Endothelial cell of umbilical vein (primary cell): ENCODE measurements at regions not wholly inside any gene's neighbourhood (a gene's known extent, or its start where the extent isn't known, plus 50 kb on each side); places are given as distances from the start of the nearest gene placed in this dataset.

Source experiments
- BruUV-seq: library from RNA; stranded (reverse); fragments of 400-500 nt; replicated peaks from 2 replicates; lab custom pipeline; 2021; lab: Mats Ljungman, UMichigan
- CTCF ChIA-PET: fragments of 300-600, 350-600 bp; sonication (Branson Sonifier 250); formaldehyde crosslinking; loops from one replicate; lab custom pipeline; 2021; ENCODE audit warnings: antibody characterized with exemption, inconsistent platforms; lab: Charles Lee
- POLR2A ChIA-PET: fragments of 300-600, 350-600 bp; sonication (Branson Sonifier 250); formaldehyde crosslinking; loops from one replicate; lab custom pipeline; 2021; ENCODE audit warnings: antibody characterized with exemption, inconsistent platforms; lab: Charles Lee
- DNase-seq: peaks from one replicate; pipeline ENCODE4 v3.0.0-alpha.2; 2011; ENCODE audit warnings: low read depth, low spot score
- FAIRE-seq: peaks from 2 replicates; lab custom pipeline; 2011; peaks lifted over from hg19 to GRCh38; lab: Jason Lieb, UNC
- H2AFZ ChIP-seq: 2 replicates; pipeline ENCODE4 v1.6.0; 2012; ENCODE audit warnings: low read depth, low read length, control low read depth, inconsistent platforms
- H3K27ac ChIP-seq: 2 replicates; pipeline ENCODE4 v1.5.1; 2011; ENCODE audit warnings: low read depth, mild to moderate bottlenecking, control low read depth, low read length, moderate library complexity; ENCODE audit not compliant: insufficient read depth
- H3K27me3 ChIP-seq, 2 experiments: 2 replicates each; pipeline versions ENCODE4 v1.6.0 to v1.6.1; 2011; ENCODE audit warnings: low read length in 2 of 2, mixed read lengths in 1 of 2; ENCODE audit not compliant: control insufficient read depth in 2 of 2, insufficient read depth in 2 of 2
- H3K36me3 ChIP-seq, 2 experiments: 2 replicates in 1 of 2; 3 replicates in 1 of 2; pipeline ENCODE4 v1.5.1; 2011; ENCODE audit warnings: low read length in 2 of 2, mild to moderate bottlenecking in 1 of 2, moderate library complexity in 1 of 2; ENCODE audit not compliant: control insufficient read depth in 2 of 2, insufficient read depth in 2 of 2; ENCODE audit errors: extremely low read depth in 1 of 2
- H3K4me1 ChIP-seq: 3 replicates; pipeline ENCODE4 v1.5.1; 2011; ENCODE audit warnings: mild to moderate bottlenecking, low read length; ENCODE audit not compliant: control insufficient read depth, insufficient read depth; ENCODE audit errors: extremely low read depth
- H3K4me2 ChIP-seq: 2 replicates; pipeline ENCODE4 v1.6.1; 2011; ENCODE audit warnings: low read length, control low read depth, mixed read lengths; ENCODE audit not compliant: insufficient read depth
- H3K4me3 ChIP-seq, 3 experiments: fragments of 200-600 bp in 1 of 3; sonication (generic), shearing (Covaris generic) in 1 of 3; replicated peaks in 1 of 3; 2 replicates each; pipeline ENCODE4 v1.5.1; 2011 to 2016; ENCODE audit warnings: control low read depth in 3 of 3, low read length in 3 of 3, mild to moderate bottlenecking in 2 of 3, inconsistent platforms in 1 of 3, low read depth in 1 of 3, moderate library complexity in 1 of 3; ENCODE audit not compliant: insufficient read depth in 1 of 3
- H3K79me2 ChIP-seq: 2 replicates; pipeline ENCODE4 v1.6.0; 2012; ENCODE audit warnings: low read length, inconsistent platforms; ENCODE audit not compliant: control insufficient read depth, insufficient read depth
- H3K9ac ChIP-seq: replicated peaks from 2 replicates; pipeline ENCODE3; 2011; ENCODE audit warnings: low read length, control low read depth; ENCODE audit not compliant: insufficient read depth; ENCODE audit errors: extremely low read depth
- H3K9me1 ChIP-seq: replicated peaks from 3 replicates; pipeline ENCODE4 v1.6.0; 2011; ENCODE audit warnings: mild to moderate bottlenecking, low read length; ENCODE audit not compliant: control insufficient read depth, insufficient read depth; ENCODE audit errors: extremely low read depth
- H3K9me3 ChIP-seq: replicated peaks from 2 replicates; pipeline ENCODE4 v1.5.1; 2012; ENCODE audit warnings: low read length, inconsistent platforms; ENCODE audit not compliant: control insufficient read depth, insufficient read depth
- H4K20me1 ChIP-seq: replicated peaks from 2 replicates; pipeline ENCODE3; 2011; ENCODE audit warnings: mild to moderate bottlenecking, low read length; ENCODE audit not compliant: control insufficient read depth, insufficient read depth; ENCODE audit errors: extremely low read depth
- EZH2 ChIP-seq: IDR thresholded peaks from 2 replicates; pipeline ENCODE4 v1.6.1; 2012; ENCODE audit warnings: borderline replicate concordance, low read depth, mild to moderate bottlenecking, moderate library complexity, low read length, inconsistent platforms; ENCODE audit not compliant: severe bottlenecking
- FOS ChIP-seq: IDR thresholded peaks from 2 replicates; pipeline ENCODE4 v1.6.1; 2011; ENCODE audit warnings: mild to moderate bottlenecking, low read length, moderate library complexity, borderline replicate concordance; ENCODE audit not compliant: insufficient read depth
- GATA2 ChIP-seq: IDR thresholded peaks from 2 replicates; pipeline ENCODE4 v1.7.0; 2011; ENCODE audit warnings: low read depth, mild to moderate bottlenecking, moderate library complexity, mixed read lengths, low read length; ENCODE audit not compliant: insufficient read length, insufficient read depth
- JUN ChIP-seq: IDR thresholded peaks from 2 replicates; pipeline ENCODE4 v1.6.1; 2011; ENCODE audit warnings: borderline replicate concordance, low read depth; ENCODE audit not compliant: insufficient read length, insufficient read depth
- MYC ChIP-seq: IDR thresholded peaks from one replicate; pipeline ENCODE4 v1.6.1; 2011; ENCODE audit warnings: mild to moderate bottlenecking, low read depth, low read length
- POLR2A ChIP-seq: IDR thresholded peaks from 2 replicates; pipeline ENCODE4 v1.6.1; 2012; ENCODE audit warnings: low read depth, mild to moderate bottlenecking, control low read depth, low read length
- POLR2AphosphoS5 ChIP-seq: IDR thresholded peaks from 2 replicates; pipeline ENCODE4 v1.6.1; 2012; ENCODE audit warnings: low read depth, mild to moderate bottlenecking, control low read depth, low read length, moderate library complexity; ENCODE audit not compliant: insufficient read depth
- dilution Hi-C: fragments of 300-500 bp; cut with MboI; formaldehyde crosslinking; loops from one replicate; pipeline ENCODE4 v1.15.0; 2019; ENCODE audit warnings: low sequenced_read_pairs; ENCODE audit not compliant: extremely low pct_ligation_motif_present
- intact Hi-C: fragments of 100-400 bp; cut with micrococcal nuclease; formaldehyde crosslinking; loops from one replicate; pipeline ENCODE4 v1.10.0; 2022
- TF ChIP-seq, protein P1 (sequence below), 2 donors: IDR thresholded peaks; 1 replicate in 1 of 2; 2 replicates in 1 of 2; pipeline ENCODE4 v1.5.1; 2011; ENCODE audit warnings: low read length in 2 of 2, mild to moderate bottlenecking in 2 of 2, moderate library complexity in 2 of 2, control low read depth in 1 of 2, inconsistent platforms in 1 of 2, low read depth in 1 of 2; ENCODE audit not compliant: insufficient read depth in 1 of 2; ENCODE audit errors: extremely low read depth in 1 of 2
- TF ChIP-seq, protein P2 (sequence below): IDR thresholded peaks from 2 replicates; pipeline ENCODE4 v1.6.1; 2011; ENCODE audit not compliant: insufficient read depth, insufficient read length

DNA sequence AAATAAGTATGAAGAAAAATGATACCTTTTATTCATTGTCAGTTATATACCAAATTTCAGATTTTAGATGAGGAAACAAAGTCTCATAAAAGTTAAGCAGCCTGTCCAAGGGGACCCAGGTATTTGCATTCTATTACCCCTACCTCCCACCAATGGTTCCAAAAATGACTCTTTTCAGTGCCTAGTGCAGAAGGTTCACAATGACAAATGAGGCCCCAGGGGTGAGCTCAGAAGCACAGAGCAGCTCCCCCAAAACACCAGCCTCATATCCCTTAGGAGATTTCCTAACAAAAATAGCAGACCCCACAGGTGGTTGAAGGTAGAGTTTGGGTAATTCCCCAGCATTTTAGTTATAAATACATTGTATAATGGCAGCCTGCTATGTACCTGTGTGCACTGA, 168.6 kb downstream of the REEP3 start:
- intact Hi-C loops (no loop called here), dilution Hi-C loops (no loop called here)
- no peak overlapping the region for H2AFZ ChIP-seq
- no peaks in the 10 kb centered on the region for H3K36me3 ChIP-seq
- H3K9ac ChIP-seq = no peak overlapping the region
- H3K79me2 ChIP-seq = no peaks in the 10 kb centered on the region
- no peak for DNase-seq
- H3K27ac ChIP-seq = no peak overlapping the region
- TF ChIP-seq, protein P1, sequence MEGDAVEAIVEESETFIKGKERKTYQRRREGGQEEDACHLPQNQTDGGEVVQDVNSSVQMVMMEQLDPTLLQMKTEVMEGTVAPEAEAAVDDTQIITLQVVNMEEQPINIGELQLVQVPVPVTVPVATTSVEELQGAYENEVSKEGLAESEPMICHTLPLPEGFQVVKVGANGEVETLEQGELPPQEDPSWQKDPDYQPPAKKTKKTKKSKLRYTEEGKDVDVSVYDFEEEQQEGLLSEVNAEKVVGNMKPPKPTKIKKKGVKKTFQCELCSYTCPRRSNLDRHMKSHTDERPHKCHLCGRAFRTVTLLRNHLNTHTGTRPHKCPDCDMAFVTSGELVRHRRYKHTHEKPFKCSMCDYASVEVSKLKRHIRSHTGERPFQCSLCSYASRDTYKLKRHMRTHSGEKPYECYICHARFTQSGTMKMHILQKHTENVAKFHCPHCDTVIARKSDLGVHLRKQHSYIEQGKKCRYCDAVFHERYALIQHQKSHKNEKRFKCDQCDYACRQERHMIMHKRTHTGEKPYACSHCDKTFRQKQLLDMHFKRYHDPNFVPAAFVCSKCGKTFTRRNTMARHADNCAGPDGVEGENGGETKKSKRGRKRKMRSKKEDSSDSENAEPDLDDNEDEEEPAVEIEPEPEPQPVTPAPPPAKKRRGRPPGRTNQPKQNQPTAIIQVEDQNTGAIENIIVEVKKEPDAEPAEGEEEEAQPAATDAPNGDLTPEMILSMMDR (IDR thresholded peaks at IDR 0.05; ENCODE audit: extremely low read depth in 1 of 2, insufficient read depth in 1 of 2, low read depth in 1 of 2, low read length in 2 of 2) = no peak
- TF ChIP-seq POLR2AphosphoS5 (no peak), EZH2 (no peak), FOS (no peak), GATA2 (no peak), MYC (no peak), JUN (no peak), POLR2A (no peak)
- TF ChIP-seq, protein P2, sequence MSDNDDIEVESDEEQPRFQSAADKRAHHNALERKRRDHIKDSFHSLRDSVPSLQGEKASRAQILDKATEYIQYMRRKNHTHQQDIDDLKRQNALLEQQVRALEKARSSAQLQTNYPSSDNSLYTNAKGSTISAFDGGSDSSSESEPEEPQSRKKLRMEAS = no peak
- H3K9me3 ChIP-seq = no peaks in the 10 kb centered on the region
- H3K4me2 ChIP-seq = no peak overlapping the region
- no peak for FAIRE-seq
- H3K4me1 ChIP-seq = peaks cover 8% of the 10 kb centered on the region
- no peak overlapping the region for H3K4me3 ChIP-seq
- ChIA-PET POLR2A (interaction anchor here (0.7 kb wide), 1 partner anchor 444 kb away, joined by 7 read pairs; no protein-coding TSS in a partner anchor), CTCF (interaction anchor here (1.3 kb wide), 1 partner anchor 11 kb away, joined by 3 read pairs; no protein-coding TSS in a partner anchor)
- H3K27me3 ChIP-seq = no peaks in the 10 kb centered on the region
- BruUV-seq = no TSS peak
- H3K9me1 ChIP-seq = no peaks in the 10 kb centered on the region
- H4K20me1 ChIP-seq = no peaks in the 10 kb centered on the region
